Activated CD4-positive, alpha-beta T cell treated with anti-CD3 and anti-CD28 coated beads for 36 hours (primary cell): ENCODE measurements at regions not wholly inside any gene's neighbourhood (a gene's known extent, or its start where the extent isn't known, plus 50 kb on each side); places are given as distances from the start of the nearest gene placed in this dataset.

Experiments used
- ATAC-seq: fragments of 200-7000 bp; cut with Tn5 transposase; one replicate; pipeline ENCODE4 v1.10.0; 2021; ENCODE audit warnings: mild to moderate bottlenecking, moderate library complexity
- CTCF ChIA-PET: fragments of 350-600 bp; sonication (Branson Sonifier 250); formaldehyde crosslinking; loops from one replicate; lab custom pipeline; 2021; ENCODE audit warnings: antibody characterized with exemption; lab: Charles Lee
- POLR2A ChIA-PET: fragments of 350-600 bp; sonication (Branson Sonifier 250); formaldehyde crosslinking; loops from one replicate; lab custom pipeline; 2021; ENCODE audit warnings: antibody characterized with exemption, inconsistent platforms; lab: Charles Lee
- DNase-seq: peaks from one replicate; pipeline ENCODE4 v3.0.0-alpha.2; 2020
- H3K27ac Mint-ChIP-seq: one replicate; pipeline ENCODE4 v1.8.0; 2021; ENCODE audit warnings: mixed read lengths
- H3K27me3 Mint-ChIP-seq: one replicate; pipeline ENCODE4 v1.8.0; 2021; ENCODE audit warnings: mixed read lengths
- H3K36me3 Mint-ChIP-seq: one replicate; pipeline ENCODE4 v1.8.0; 2021; ENCODE audit warnings: low read depth, mixed read lengths
- H3K4me1 Mint-ChIP-seq: one replicate; pipeline ENCODE4 v1.8.0; 2021; ENCODE audit warnings: mixed read lengths
- H3K4me3 Mint-ChIP-seq: one replicate; pipeline ENCODE4 v1.8.0; 2021; ENCODE audit warnings: mild to moderate bottlenecking, moderate library complexity, mixed read lengths
- H3K9me3 Mint-ChIP-seq: one replicate; pipeline ENCODE4 v1.8.0; 2021; ENCODE audit warnings: low read depth, mixed read lengths
- intact Hi-C, 2 experiments: fragments of 100-400 bp; cut with DNase I in 1 of 2; cut with micrococcal nuclease in 1 of 2; formaldehyde crosslinking; loops; one replicate each; pipeline versions ENCODE4 v1.14.2 to v1.15.1; 2022 to 2024; cut with DNase I, micrococcal nuclease

- intact Hi-C loops, result no loop called here
- DNase-seq (no peak), ATAC-seq (no peak)
- Mint-ChIP-seq H3K36me3 (no peaks in the 10 kb centered on the region), H3K9me3 (peaks cover 9% of the 10 kb centered on the region), H3K27ac (no peak overlapping the region), H3K27me3 (no peaks in the 10 kb centered on the region), H3K4me1 (peaks cover 4% of the 10 kb centered on the region), H3K4me3 (no peak overlapping the region)
- ChIA-PET CTCF (no interaction called here), POLR2A (no interaction called here)
Measured at GRCh38 chr3:143208976-143209714, 89.6 kb downstream of the CHST2 start.

- DNase-seq (no peak), ATAC-seq (no peak)
- Mint-ChIP-seq H3K4me1 (peaks cover 4% of the 10 kb centered on the region), H3K27me3 (no peaks in the 10 kb centered on the region), H3K27ac (no peak overlapping the region), H3K9me3 (peaks cover 6% of the 10 kb centered on the region), H3K36me3 (no peaks in the 10 kb centered on the region), H3K4me3 (no peak overlapping the region)
- POLR2A ChIA-PET, result no interaction called here
- intact Hi-C loops, result no loop called here
- CTCF ChIA-PET, result no interaction called here
Measured at GRCh38 chr3:143209715-143210059, 90.1 kb downstream of the CHST2 start.

DNA sequence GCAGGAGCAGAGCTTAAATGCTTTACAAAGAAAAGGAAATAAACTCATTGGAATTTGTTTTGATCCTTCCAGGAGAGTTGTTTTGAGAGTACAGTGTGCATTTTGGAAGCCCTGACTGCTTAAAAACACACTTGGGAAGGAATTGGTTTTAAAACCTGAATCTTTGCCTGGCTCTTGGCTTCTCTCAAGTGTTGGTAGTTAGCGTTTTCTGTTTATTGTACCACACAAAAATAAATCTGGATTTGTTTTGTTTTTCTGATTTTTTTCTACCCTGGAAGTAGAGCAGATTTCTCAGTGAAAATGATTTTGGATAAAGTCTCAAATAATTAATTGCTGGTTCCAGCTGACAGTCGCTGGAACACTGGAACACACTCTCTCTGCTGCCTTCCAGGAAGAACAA, 90.6 kb downstream of the CHST2 start:
- intact Hi-C loops, result no loop called here

GRCh38 chr3:143215059-143215458, 95.5 kb downstream of the CHST2 start:
- Mint-ChIP-seq H3K36me3 (no peaks in the 10 kb centered on the region), H3K27ac (no peak overlapping the region), H3K27me3 (no peaks in the 10 kb centered on the region), H3K4me1 (peaks cover 20% of the 10 kb centered on the region), H3K4me3 (no peak overlapping the region), H3K9me3 (no peaks in the 10 kb centered on the region)
- ChIA-PET POLR2A (no interaction called here), CTCF (interaction anchor here (1.4 kb wide), 1 partner anchor 14 kb away, joined by 4 read pairs; no protein-coding TSS in a partner anchor)
- DNase-seq (no peak), ATAC-seq (no peak)
- intact Hi-C loops, result no loop called here

More for the DNA sequence above, 90.6 kb downstream of the CHST2 start:
- H3K9me3 Mint-ChIP-seq, result peaks cover 6% of the 10 kb centered on the region
- peaks cover 4% of the 10 kb centered on the region for H3K4me1 Mint-ChIP-seq
- H3K27me3 Mint-ChIP-seq, result no peaks in the 10 kb centered on the region
- no peaks in the 10 kb centered on the region for H3K36me3 Mint-ChIP-seq
- ATAC-seq (no peak), DNase-seq (no peak)
- H3K27ac Mint-ChIP-seq, result no peak overlapping the region
- POLR2A ChIA-PET, result no interaction called here
- no peak overlapping the region for H3K4me3 Mint-ChIP-seq
- CTCF ChIA-PET, result no interaction called here
